OCI-LY3 (cell line): ENCODE measurements at regions not wholly inside any gene's neighbourhood (a gene's known extent, or its start where the extent isn't known, plus 50 kb on each side); places are given as distances from the start of the nearest gene placed in this dataset.

Source experiments
- H2AFZ ChIP-seq: fragments of 200-600, 300-600 bp; shearing (Covaris generic); 2 replicates; pipeline ENCODE4 v1.6.0; 2014; ENCODE audit warnings: antibody characterized with exemption, low read depth, low read length
- H3K27ac ChIP-seq: fragments of 200-600, 300-600 bp; sonication (generic); 2 replicates; pipeline ENCODE4 v1.5.1; 2014; ENCODE audit warnings: mild to moderate bottlenecking, low read length, moderate library complexity, mixed read lengths
- H3K27me3 ChIP-seq: fragments of 200-600, 300-600 bp; sonication (generic); 2 replicates; pipeline ENCODE4 v1.6.1; 2014; ENCODE audit warnings: low read depth, low read length, mixed read lengths
- H3K36me3 ChIP-seq: fragments of 200-600, 300-600 bp; sonication (generic); replicated peaks from 2 replicates; pipeline ENCODE3; 2014; ENCODE audit warnings: low read depth, low read length, mixed read lengths
- H3K4me1 ChIP-seq: fragments of 300-600, 200-600 bp; sonication (generic); 2 replicates; pipeline ENCODE4 v1.6.1; 2014; ENCODE audit warnings: low read length, mixed read lengths
- H3K4me2 ChIP-seq: fragments of 200-600, 300-600 bp; sonication (generic); 2 replicates; pipeline ENCODE4 v1.6.1; 2014; ENCODE audit warnings: low read length, mixed read lengths
- H3K4me3 ChIP-seq: fragments of 300-600, 200-600 bp; sonication (generic); 2 replicates; pipeline ENCODE4 v1.5.1; 2014; ENCODE audit warnings: antibody characterized with exemption, mild to moderate bottlenecking, low read length, moderate library complexity
- H3K79me2 ChIP-seq: fragments of 300-600, 200-600 bp; shearing (Covaris generic); 2 replicates; pipeline ENCODE4 v1.6.1; 2014; ENCODE audit warnings: mild to moderate bottlenecking, low read length, mixed read lengths
- H3K9ac ChIP-seq: fragments of 300-600, 200-600 bp; shearing (Covaris generic); 2 replicates; pipeline ENCODE4 v1.6.0; 2014; ENCODE audit warnings: mild to moderate bottlenecking, low read length, moderate library complexity
- H3K9me3 ChIP-seq: fragments of 200-600, 300-600 bp; shearing (Covaris generic); 2 replicates; pipeline ENCODE4 v1.6.1; 2014; ENCODE audit warnings: low read length, mixed read lengths; ENCODE audit not compliant: insufficient read depth
- H4K20me1 ChIP-seq: fragments of 200-600, 300-600 bp; sonication (generic); 2 replicates; pipeline ENCODE4 v1.6.1; 2016; ENCODE audit warnings: low read length, mixed read lengths; ENCODE audit not compliant: insufficient read depth
- EZH2phosphoT487 ChIP-seq: fragments of 200-600 bp; shearing (Covaris generic); IDR thresholded peaks from 2 replicates; pipeline ENCODE4 v1.6.1; 2018; ENCODE audit warnings: antibody characterized with exemption, mixed run types, low read depth
- TF ChIP-seq, protein P1 (sequence below): fragments of 200-600, 300-600 bp; sonication (generic); IDR thresholded peaks from 2 replicates; pipeline ENCODE4 v1.5.1; 2014; ENCODE audit warnings: antibody characterized with exemption, low read length, low read depth

DNA sequence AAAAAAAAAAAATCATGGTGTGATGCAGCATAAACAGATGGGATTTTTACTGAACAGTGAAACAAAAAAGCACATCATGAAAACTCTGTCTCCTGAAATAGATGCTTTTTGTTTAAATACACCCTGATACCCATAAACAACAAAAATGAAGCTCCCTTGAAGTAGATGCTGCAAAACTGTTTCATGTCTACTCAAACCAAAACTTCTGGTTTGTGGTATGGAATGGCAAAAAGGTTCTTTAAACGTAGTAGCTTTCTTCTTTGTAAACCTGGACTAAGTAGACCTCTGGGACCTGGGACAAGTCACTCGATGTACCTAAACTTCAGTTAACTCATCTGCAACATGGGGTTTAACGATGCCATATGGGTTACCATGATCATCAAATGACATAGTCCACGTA, 64.4 kb upstream of the RAPH1 start:
- no peak overlapping the region for H3K27ac ChIP-seq
- no peaks in the 10 kb centered on the region for H3K9me3 ChIP-seq
- TF ChIP-seq EZH2phosphoT487, result no peak
- TF ChIP-seq, protein P1, sequence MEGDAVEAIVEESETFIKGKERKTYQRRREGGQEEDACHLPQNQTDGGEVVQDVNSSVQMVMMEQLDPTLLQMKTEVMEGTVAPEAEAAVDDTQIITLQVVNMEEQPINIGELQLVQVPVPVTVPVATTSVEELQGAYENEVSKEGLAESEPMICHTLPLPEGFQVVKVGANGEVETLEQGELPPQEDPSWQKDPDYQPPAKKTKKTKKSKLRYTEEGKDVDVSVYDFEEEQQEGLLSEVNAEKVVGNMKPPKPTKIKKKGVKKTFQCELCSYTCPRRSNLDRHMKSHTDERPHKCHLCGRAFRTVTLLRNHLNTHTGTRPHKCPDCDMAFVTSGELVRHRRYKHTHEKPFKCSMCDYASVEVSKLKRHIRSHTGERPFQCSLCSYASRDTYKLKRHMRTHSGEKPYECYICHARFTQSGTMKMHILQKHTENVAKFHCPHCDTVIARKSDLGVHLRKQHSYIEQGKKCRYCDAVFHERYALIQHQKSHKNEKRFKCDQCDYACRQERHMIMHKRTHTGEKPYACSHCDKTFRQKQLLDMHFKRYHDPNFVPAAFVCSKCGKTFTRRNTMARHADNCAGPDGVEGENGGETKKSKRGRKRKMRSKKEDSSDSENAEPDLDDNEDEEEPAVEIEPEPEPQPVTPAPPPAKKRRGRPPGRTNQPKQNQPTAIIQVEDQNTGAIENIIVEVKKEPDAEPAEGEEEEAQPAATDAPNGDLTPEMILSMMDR, result no peak
- H3K79me2 ChIP-seq, result no peaks in the 10 kb centered on the region
- H3K4me3 ChIP-seq, result no peak overlapping the region
- H3K36me3 ChIP-seq, result no peaks in the 10 kb centered on the region
- H3K9ac ChIP-seq, result no peak overlapping the region
- peaks cover 89% of the 10 kb centered on the region for H3K27me3 ChIP-seq
- H3K4me1 ChIP-seq, result peaks cover 12% of the 10 kb centered on the region
- H4K20me1 ChIP-seq, result peaks cover 3% of the 10 kb centered on the region; the same call in 1 of the 2 replicates
- no peak overlapping the region for H2AFZ ChIP-seq
- H3K4me2 ChIP-seq, result peak overlapping the region; percentile 22; the same call in 1 of the 2 replicates

DNA sequence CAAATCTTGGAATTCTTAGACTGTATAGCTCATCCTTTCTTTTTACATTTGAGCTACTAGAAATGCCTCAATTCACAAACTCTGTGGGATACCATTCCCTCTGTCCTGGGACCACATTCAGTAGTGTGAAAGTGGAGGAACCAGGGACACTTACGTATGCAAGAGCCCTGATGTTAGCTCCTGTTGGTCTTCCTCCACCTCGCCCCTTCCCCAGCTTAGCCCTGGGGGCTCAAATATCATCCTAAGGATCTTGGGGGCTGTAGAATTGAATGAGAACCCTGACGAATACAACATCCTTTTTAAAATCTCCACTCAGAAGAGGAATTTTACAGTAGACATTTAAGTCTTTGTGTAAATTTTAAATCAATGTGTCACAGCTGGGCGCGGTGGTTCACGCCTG, 65.2 kb upstream of the RAPH1 start:
- Histone ChIP-seq H3K9me3 (no peaks in the 10 kb centered on the region), H3K27me3 (peaks cover 85% of the 10 kb centered on the region), H3K36me3 (no peaks in the 10 kb centered on the region), H3K79me2 (no peaks in the 10 kb centered on the region), H3K4me2 (no peak overlapping the region), H2AFZ (no peak overlapping the region), H3K27ac (no peak overlapping the region), H4K20me1 (peaks cover 3% of the 10 kb centered on the region; the same call in 1 of the 2 replicates), H3K9ac (no peak overlapping the region), H3K4me1 (peaks cover 12% of the 10 kb centered on the region), H3K4me3 (no peak overlapping the region)
- TF ChIP-seq, protein P1, result no peak
- TF ChIP-seq EZH2phosphoT487, result no peak

DNA sequence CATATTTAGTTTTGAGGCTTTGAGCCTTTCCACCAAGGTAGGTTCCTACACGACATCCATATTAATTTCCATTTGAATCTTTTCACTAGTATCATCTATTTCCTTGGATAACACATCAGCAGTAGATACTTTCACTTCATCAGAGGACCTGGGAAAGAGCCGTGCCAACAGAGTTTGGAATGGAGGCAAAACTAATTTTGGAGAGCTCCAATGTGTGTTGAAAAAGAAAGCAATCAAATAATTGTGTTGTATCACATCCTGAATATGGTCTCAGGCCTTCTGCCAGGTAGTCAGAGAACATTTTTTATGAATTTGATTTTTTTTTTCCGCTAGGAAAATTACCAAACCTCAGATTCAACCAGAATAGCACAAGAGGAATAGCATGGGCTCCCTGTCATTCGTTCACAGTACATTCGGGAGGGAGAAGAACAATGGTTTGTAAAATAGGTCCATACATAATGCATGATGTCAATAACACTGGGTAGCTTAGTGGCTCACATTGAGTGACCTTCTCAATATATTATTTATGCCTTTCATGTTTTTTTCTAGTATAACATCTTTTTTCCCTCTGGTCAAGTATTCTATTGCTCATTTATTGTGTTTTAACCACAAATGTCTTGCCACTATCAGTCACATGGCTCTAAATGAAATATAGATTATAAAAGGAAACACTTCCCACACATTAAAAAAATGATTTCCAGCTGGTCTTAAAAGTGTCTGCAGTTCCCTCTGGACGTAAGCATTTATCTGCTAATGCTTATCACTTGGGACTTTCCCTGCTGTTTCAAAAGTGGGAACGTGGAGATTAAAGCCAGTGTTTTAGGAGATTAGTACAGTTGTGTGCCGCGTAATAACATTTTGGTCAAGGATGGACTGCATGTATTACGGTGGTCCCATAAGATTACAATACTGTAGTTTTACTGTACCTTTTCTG, 68.6 kb upstream of the RAPH1 start:
- Histone ChIP-seq H4K20me1 (peaks cover 3% of the 10 kb centered on the region; the same call in 1 of the 2 replicates), H3K27ac (no peak overlapping the region), H3K9me3 (no peaks in the 10 kb centered on the region), H3K36me3 (no peaks in the 10 kb centered on the region), H3K4me3 (no peak overlapping the region), H3K4me1 (peaks cover 4% of the 10 kb centered on the region), H3K79me2 (no peaks in the 10 kb centered on the region), H3K27me3 (peaks cover 75% of the 10 kb centered on the region), H3K4me2 (no peak overlapping the region), H3K9ac (no peak overlapping the region), H2AFZ (no peak overlapping the region)
- no peak for TF ChIP-seq EZH2phosphoT487
- TF ChIP-seq, protein P1, result no peak

DNA sequence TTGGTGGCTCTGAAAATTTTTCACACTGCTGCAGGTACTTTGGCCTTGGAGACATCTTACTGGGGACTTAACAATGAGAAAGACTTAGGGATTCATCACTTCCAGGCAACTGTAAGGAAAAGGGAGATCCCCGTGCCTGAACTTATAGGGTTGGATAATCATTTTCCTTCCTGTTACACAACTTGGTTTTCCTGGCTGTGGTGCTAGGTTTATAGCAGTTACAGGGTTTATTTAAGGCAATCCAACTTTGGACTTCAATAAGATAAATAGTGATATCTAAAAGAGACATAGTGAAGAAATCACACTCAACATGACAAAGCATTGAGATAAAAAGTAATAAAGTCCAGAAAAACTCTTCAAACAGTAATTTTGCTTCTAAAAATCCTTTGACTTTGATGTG, 70.2 kb upstream of the RAPH1 start:
- H3K9me3 ChIP-seq, result no peaks in the 10 kb centered on the region
- H3K4me3 ChIP-seq, result no peak overlapping the region
- no peaks in the 10 kb centered on the region for H3K36me3 ChIP-seq
- no peak for TF ChIP-seq EZH2phosphoT487
- TF ChIP-seq, protein P1, result no peak
- peaks cover 61% of the 10 kb centered on the region for H3K27me3 ChIP-seq
- H3K27ac ChIP-seq, result no peak overlapping the region
- no peaks in the 10 kb centered on the region for H3K79me2 ChIP-seq
- H4K20me1 ChIP-seq, result no peaks in the 10 kb centered on the region
- H2AFZ ChIP-seq, result no peak overlapping the region
- H3K4me2 ChIP-seq, result no peak overlapping the region
- H3K9ac ChIP-seq, result no peak overlapping the region
- no peaks in the 10 kb centered on the region for H3K4me1 ChIP-seq
